HG02938 (cell line): ENCODE measurements at regions not wholly inside any gene's neighbourhood (a gene's known extent, or its start where the extent isn't known, plus 50 kb on each side); places are given as distances from the start of the nearest gene placed in this dataset.

Experiments used
- ATAC-seq: cut with Tn5 transposase; IDR thresholded peaks from one replicate; pipeline ENCODE4 v1.9.1; 2021; ENCODE audit warnings: mild to moderate bottlenecking, moderate library complexity; ENCODE audit not compliant: unreplicated experiment

GRCh38 chr13:91286317-91286716 lies 61.2 kb upstream of the MIR17HG start:
- ATAC-seq: no peak

GRCh38 chr13:91291078-91291477 lies 56.4 kb upstream of the MIR17HG start:
- no peak for ATAC-seq

DNA sequence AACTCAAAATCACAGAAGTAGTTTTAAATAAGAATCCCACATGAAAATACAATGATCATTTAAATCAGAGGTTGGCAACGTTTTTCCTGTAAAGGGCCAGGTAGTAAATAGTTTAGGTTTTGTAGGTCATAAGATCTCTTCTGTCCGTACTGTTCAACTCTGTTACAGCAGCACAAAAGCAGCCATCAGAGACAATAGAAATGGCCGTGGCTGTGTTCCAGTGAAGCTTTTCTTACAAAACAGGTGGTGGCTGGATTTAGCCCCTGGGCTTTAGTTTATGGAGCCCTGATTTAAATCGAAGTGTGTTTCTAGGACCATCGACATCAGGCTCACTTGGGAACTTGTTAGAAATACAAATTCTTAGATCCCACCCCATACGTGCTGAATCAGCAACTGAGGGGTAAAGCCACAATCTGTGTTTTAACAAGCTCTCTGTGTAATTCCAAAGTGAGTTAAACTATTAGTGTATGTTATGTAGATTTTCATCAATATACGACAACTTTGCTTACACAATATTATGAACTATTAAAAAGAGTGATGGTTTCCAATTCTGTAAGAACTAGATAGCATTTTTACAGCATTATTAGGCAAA lies 54.8 kb upstream of the MIR17HG start:
- no peak for ATAC-seq

DNA sequence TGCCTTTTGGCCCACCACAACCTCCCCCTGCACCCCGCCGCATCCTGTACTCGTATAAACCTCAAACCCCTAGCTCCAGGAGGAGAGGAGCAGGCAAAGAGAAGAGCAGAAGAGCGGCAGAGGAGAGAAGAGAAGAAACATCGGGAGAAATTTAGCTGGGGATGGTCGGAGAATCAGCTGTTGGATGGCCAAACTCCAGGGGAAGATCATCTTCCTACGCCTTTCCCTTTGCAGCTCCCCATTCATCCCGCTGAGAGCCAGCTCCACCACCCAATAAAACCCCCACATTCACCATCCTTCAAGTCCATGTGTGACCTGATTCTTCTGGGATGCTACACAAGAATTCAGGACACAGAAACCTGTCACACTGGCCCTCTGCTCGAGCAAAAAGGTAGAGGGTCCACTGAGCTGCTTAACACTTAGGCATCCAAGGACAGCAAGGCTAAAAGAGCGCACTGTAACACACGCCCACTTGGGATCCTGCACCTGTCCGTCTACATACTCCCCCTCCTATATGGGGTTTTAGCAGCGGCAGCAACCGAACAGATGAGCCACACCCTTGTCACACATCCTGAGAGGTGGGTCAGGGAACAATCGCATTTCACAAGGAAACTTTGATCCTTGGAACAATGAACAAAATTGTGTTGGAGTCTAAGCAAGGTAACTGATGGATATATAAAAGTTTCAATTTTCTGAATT lies 51.6 kb upstream of the MIR17HG start:
- ATAC-seq: no peak

DNA sequence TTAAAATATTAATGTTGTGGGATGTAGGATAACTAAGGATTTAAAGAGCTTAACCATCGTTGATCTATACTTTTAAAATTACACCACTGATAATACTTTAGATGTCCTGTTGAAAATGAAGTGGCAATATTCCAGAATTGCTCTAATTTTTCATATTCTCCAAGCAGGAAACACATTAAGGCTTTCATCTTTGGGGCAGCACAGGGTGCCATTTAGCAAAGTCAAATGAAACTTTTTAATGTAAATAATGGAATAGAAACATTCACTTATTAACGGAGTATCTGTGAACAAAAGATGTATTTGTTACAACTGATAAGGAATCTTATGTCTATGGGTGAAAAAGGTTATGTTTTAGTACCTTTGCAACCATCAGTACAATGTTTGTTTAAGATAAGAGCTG lies 50.0 kb upstream of the MIR17HG start:
- ATAC-seq: no peak
